HG03571 (cell line): ENCODE measurements at regions not wholly inside any gene's neighbourhood (a gene's known extent, or its start where the extent isn't known, plus 50 kb on each side); places are given as distances from the start of the nearest gene placed in this dataset.

Source experiments
- ATAC-seq: cut with Tn5 transposase; IDR thresholded peaks from one replicate; pipeline ENCODE4 v1.9.1; 2021; ENCODE audit not compliant: unreplicated experiment

DNA sequence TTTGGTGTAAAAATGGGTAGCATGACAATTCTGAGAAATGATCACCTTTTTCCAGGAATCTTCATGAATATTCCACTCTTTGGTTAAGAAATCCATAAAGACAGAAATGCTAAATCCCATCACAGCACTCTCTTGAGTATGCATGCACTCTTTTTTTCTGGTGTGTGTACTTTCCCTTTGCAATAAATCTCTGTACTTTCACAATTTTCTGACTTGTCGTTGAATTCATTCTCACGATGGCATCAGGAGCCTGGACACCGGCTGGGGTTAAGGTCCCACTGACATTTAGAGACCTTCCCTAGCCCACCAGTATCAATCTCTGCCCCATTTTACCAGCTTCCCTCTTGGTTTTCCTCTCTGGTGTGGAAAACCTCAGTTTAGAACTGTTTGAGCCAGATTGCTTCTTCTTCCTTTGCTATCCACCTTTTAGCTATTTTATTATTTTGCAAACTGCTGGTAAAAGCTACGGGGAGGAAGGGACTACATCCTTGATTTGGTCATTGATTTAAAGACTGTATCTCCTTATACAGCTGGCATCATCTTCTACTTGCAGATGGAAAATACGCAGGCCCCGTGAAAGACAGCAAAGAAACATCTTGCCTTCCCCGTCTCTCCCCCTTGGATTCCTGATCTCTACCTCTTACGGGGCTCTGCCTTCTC, 59.9 kb upstream of the ZFR start:
- ATAC-seq = no peak

DNA sequence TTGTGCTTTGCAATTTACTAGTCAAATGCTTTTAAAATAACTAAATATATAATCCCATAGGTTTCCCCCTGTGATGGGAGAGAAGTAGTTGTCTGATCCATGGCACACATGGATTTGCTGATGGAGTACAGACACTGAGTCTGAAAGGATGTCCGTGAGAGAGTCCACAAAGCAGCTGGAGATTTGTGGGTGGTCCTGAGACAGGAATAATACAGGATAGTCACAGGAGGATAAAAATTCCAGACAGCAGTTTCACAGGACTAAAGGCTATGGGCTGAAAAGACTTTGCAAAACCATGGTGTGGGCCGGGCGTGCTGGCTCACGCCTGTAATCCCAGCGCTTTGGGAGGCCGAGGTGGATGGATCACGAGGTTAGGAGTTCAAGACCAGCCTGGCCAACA, 58.7 kb upstream of the ZFR start:
- ATAC-seq = no peak

DNA sequence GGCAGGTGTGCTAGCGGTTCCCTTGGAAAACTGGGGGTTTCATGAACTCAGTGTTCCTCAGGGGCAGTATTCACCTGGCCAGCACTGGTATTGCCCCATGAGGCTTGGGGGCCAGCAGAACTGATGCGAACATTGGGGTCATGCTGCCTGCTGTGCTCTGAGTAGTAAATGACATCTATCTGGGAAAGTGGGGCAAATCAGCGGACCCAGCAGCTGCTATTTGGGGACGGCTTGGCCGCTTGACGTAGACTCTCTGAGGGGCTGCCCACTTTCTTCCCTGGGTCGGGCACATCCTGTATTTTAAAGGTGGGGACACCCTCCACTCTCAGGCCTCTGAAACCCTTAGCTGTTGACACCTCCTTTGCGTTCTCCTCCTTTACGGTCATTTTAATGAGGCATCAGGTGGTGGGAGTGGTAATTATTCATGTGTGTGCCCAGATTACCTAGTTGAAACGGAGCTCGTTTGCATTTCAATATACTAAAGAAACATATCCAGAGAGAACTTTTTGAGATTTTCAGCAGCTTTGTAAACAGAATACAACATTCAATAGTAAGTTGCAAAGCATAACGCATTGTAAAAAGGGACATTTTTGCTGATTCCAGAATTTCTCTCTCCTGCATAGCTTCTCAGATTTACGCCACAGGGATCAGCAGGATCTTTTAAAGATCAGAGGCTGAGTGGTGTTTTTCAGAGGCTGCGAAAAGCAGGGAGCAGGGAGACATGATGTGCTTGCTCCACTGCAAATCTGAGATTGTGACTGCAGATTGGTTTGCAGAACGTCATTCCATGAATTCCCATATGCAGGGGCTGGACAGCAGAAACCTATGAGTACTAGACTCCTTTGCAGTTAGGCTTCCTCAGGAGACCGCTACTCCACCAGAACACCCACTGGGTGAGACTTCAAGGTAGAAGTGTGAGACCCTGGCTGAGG, 56.8 kb upstream of the ZFR start:
- no peak for ATAC-seq

DNA sequence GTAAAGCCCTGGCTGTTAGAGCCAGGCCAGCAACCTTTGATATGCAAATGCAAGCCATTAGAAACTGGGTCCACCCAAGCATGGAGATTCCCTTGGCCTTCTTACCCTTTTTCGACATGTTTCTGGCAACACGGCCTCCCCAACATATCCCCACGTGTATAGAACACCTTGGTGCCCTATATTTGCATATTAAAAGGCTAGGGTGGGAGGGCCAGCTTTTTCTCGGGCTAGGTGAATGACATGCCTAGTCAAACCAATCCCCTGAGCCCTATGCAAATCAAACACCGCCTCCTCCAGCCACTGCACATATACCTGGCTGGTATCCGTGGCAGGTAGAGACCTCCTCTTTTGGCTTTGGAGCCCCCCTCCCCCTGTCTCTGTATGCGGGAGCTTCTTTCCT, 55.6 kb upstream of the ZFR start:
- ATAC-seq = no peak

DNA sequence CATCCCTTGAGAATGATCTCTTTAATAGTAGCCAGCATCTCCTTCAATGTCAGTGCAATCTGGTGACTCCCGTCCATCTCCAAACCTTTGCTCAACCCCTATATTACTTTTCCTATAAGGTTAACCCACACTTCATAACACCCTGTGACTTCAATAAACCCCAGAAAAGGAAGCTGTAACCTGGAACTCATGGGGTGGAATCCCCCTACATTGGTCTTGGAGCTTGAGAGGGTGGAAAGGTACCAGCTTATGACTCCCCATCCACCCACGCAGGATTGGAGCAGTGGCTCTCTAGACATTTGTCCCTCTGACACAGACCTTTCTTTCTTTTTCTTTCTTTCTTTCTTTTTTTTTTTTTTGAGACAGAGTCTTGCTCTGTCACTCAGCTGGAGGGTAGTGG, 54.7 kb upstream of the ZFR start:
- ATAC-seq = no peak

DNA sequence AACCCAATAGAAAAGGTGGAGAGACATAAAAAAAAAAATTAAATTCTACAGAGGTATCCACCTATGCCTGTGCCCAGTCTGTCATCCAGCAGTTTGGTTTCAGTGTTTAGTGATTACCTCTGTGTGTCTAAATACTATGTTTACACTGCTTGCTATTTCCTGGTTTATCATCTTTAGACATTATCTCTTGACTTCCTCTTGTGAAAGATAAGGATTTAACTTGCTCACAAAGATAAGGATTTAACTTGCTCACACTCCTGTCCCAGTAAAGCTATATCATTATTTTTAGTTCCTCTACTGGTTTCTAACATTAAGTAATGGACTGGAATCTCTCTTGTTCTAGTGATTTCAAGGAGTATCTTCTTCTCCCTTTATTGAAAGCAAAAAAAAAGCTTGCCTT, 53.9 kb upstream of the ZFR start:
- ATAC-seq = no peak

DNA sequence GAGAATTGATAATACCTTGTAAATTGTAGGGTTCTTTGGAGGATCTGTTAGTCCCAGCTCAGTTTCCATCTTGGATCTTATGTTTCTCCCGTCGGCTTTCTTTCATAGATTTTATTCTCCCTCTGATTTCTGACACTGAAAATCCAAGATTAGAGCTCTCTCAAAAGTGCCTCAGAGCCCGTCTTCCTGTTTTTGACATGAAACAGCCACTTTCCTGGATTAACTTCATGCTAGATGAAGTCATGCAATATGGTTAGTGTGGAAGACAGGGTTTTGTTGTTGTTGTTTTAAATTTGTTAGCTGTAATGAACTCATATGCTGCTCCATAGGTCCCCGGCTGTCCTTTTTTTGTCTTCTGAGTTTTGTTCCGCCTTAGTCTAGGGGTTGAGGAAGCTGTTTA, 51.6 kb upstream of the ZFR start:
- ATAC-seq = no peak

DNA sequence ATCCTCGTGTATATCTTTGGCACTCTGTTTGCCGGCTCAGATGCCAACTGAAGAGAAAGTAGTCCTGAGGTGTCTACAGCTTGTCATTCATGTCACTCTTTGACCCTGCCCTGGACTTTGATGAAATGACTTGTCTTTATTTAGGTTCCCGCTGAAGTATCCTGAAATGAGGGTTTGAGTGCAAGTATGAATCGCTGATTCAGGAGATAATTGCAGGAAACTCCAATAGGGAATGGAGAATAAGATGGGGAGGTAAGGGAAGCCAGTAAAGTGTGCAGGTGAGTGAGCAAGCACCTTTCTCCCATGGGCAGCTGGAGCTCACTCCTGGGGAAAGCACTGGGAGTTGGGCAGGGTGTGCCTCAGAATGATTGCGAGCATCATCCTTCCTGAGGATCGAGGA, 50.3 kb upstream of the ZFR start:
- no peak for ATAC-seq
